ENCODE measurements at regions not wholly inside any gene's neighbourhood (a gene's known extent, or its start where the extent isn't known, plus 50 kb on each side); places are given as distances from the start of the nearest gene placed in this dataset.

- peak; percentile 78 for DNase-seq (ENCODE audit: low read depth)
- H3K4me3 ChIP-seq (ENCODE audit: control insufficient read depth, low read depth, low read length), result no peak overlapping the region
- TF ChIP-seq CTCF (conservative IDR thresholded peaks at IDR 0.05; ENCODE audit: control insufficient read depth, insufficient read depth, low read depth, low read length), result no peak
Observed at GRCh38 chr3:27596334-27596841, 112.2 kb upstream of the SLC4A7 start.

GRCh38 chr3:27594096-27594690, 110.0 kb upstream of the SLC4A7 start:
- TF ChIP-seq CTCF (conservative IDR thresholded peaks at IDR 0.05; ENCODE audit: control insufficient read depth, insufficient read depth, low read depth, low read length), result no peak
- DNase-seq (ENCODE audit: low read depth), result no peak
- no peak overlapping the region for H3K4me3 ChIP-seq (ENCODE audit: control insufficient read depth, low read depth, low read length)

GRCh38 chr3:27593173-27593572, 109.0 kb upstream of the SLC4A7 start:
- DNase-seq (ENCODE audit: low read depth), result no peak
- no peak overlapping the region for H3K4me3 ChIP-seq (ENCODE audit: control insufficient read depth, low read depth, low read length)
- no peak for TF ChIP-seq CTCF (conservative IDR thresholded peaks at IDR 0.05; ENCODE audit: control insufficient read depth, insufficient read depth, low read depth, low read length)

GRCh38 chr3:27591312-27592210, 107.4 kb upstream of the SLC4A7 start:
- H3K4me3 ChIP-seq (ENCODE audit: control insufficient read depth, low read depth, low read length), result no peak overlapping the region
- no peak for TF ChIP-seq CTCF (conservative IDR thresholded peaks at IDR 0.05; ENCODE audit: control insufficient read depth, insufficient read depth, low read depth, low read length)
- no peak for DNase-seq (ENCODE audit: low read depth)

GRCh38 chr3:27590437-27591298, 106.5 kb upstream of the SLC4A7 start:
- DNase-seq (ENCODE audit: low read depth), result peak; percentile 63
- no peak for TF ChIP-seq CTCF (conservative IDR thresholded peaks at IDR 0.05; ENCODE audit: control insufficient read depth, insufficient read depth, low read depth, low read length)
- H3K4me3 ChIP-seq (ENCODE audit: control insufficient read depth, low read depth, low read length), result no peak overlapping the region

GRCh38 chr3:27589795-27590194, 105.6 kb upstream of the SLC4A7 start:
- no peak overlapping the region for H3K4me3 ChIP-seq (ENCODE audit: control insufficient read depth, low read depth, low read length)
- DNase-seq (ENCODE audit: low read depth), result peak; percentile 50
- TF ChIP-seq CTCF (conservative IDR thresholded peaks at IDR 0.05; ENCODE audit: control insufficient read depth, insufficient read depth, low read depth, low read length), result no peak
